Sciatic nerve (tissue), 2 donors: ENCODE measurements at regions not wholly inside any gene's neighbourhood (a gene's known extent, or its start where the extent isn't known, plus 50 kb on each side); places are given as distances from the start of the nearest gene placed in this dataset.

Source experiments
- ATAC-seq: fragments of 200-7000 bp; cut with Tn5 transposase; one replicate; pipeline ENCODE4 v1.9.1; 2020; ENCODE audit warnings: mild to moderate bottlenecking, moderate library complexity
- DNase-seq: peaks from one replicate; pipeline ENCODE4 v3.0.0-alpha.2; 2020; ENCODE audit warnings: low spot score
- intact Hi-C: fragments of 100-400 bp; cut with DNase I; formaldehyde crosslinking; loops from one replicate; pipeline ENCODE4 v1.14.2; 2022
- donor health status: DM: no; HTN: no; CAD: no.
- donor health status: DM: no; HTN: no; CAD: no.

DNA sequence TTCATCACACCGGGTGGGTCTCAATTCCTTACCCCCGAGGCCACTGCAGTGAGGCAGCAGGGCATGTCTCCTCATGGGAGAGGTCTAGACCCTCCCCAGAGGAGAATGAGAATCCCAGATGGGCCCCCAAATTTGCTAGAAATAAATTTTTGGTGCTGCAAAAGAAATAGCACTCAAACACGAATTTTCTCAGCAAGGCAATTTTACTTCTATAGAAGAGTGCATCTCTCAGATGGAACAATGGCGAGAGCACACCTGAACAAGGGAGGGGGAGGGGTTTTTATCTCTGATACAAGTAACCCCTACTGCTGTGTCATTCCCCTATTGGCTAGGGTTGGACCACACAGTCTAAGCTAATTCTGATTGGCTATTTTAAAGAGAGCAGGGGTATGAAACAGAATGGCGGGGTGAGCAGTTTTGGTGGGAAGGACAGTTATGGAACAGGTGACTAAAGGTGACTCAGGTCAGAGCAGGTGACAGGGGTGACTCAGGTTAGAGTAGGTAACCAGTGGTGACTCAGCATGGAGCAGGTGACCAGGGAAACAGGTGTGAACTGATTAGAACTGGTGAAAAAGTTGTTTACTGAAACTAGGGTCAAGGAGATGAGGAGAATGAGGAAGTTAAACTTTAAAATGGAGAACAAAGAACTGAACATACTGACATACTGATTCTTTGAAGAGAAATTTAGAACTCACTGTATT is 93.0 kb upstream of the WNT7A start:
- ATAC-seq, result no peak
- intact Hi-C loops, result no loop called here

GRCh38 chr3:13966302-13966701 is 86.4 kb upstream of the WNT7A start:
- ATAC-seq (no peak), DNase-seq (no peak)
- intact Hi-C loops, result no loop called here

More for the DNA sequence above, 93.0 kb upstream of the WNT7A start:
- no peak for DNase-seq

DNA sequence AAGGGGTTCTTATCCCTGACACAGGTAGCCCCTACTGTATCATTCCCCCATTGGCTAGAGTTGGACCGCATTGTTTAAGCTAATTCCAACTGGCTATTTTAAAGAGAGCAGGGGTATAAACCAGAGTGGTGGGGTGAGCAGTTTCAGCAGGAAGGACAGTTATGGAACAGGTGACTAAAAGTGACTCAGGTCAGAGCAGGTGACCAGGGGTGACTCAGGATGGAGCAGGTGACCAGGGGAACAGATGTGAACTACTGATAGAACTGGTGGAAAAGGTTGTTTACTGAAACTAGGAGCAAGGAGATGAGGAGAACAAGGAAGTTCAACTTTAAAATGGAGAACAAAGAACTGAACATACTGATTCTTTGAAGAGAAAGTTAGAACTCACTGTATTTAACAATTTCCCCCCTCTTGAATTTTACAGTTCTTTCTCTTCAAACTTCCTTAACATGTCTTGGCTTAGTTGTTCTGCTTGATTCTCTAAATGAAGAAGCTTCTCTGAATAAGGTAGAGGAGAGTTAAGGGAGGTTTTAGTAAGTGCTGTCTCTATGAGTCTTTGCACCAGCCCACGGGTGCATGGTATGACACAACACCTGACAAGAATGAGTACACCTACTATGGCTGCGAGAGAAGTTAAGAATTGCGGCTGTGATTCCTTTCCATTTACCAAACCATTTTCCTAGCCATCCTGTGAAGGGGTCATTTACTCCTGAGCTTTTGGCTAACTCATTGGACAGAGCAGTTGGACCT is 83.4 kb upstream of the WNT7A start:
- DNase-seq (no peak), ATAC-seq (no peak)
- intact Hi-C loops, result no loop called here

DNA sequence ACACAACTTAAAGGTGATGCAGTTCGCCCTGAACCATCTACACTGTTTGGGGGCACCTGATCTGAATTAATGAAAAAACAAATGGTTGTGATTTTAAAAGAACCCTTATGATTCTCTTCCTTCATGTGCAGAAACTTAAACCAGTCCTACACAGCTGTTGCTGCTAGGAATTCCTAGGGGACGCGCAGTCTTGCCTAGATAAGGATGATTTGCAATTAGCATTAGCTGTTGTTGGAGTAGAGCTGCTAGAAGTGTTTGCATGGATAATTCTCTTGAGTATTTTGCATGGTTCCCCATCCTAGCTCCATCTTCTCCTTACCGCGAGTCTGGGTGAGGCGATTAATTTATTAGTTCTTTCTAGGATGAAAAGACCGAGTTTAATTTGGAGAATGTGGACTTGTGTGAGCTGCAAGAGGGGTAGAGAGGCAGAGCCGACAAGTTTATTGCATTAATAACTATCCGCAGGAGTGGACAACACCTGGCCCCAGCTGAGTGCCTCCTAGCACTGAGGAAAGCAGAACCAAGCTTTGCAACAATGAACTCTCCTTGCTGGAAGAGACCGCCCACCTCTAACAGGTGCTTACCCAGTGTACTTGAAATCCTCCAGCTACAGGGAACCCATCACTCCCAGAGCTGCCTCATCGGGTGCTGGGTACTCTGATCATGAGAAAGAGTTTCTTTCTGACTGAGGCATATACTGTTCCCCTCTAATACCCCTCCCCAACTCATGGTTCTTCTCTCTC is 75.0 kb upstream of the WNT7A start:
- DNase-seq (no peak), ATAC-seq (no peak)
- intact Hi-C loops, result no loop called here

DNA sequence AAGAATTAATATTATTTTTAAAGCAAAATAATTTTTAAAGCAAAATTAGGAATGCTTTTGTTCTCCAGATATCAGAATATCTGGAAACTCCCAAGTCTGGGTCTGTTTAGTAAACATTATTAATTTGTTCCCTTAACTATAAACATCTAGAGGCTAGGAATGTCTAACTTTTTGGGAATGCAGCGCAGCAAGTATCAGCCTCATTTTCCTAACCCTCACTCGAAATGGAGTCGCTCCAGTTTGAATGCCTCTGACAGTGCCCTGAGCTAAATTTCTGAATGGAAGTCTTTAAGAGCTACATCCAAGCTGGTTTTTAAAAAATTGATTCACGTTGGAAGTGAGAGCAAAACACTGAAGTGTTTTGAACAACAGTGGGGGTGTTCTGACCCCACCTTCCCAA is 74.4 kb upstream of the WNT7A start:
- ATAC-seq, result no peak
- intact Hi-C loops, result no loop called here
- DNase-seq, result no peak

DNA sequence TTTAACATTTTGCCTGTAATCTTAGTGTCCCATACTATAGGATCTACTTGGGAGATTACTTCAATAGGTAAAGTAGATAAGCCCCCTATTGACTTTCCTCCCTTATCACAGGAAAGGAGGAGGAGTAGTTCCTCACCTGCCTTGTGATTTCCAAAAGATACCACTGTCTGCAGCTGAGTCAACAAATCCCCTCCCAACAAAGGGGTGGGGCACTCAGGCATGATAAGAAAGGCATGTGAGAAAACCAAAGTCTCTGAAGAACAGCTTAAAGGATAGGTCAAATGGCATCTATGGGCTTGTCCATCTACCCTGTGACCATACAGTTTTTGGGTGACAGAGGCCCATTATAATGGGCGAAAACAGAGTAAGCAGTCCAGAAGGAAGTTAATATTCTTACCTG is 71.3 kb upstream of the WNT7A start:
- ATAC-seq (no peak), DNase-seq (no peak)
- intact Hi-C loops, result no loop called here

- DNase-seq, result no peak
- ATAC-seq, result no peak
- intact Hi-C loops, result no loop called here
Measured at GRCh38 chr3:13950042-13950441, 70.2 kb upstream of the WNT7A start.

- intact Hi-C loops, result no loop called here
- DNase-seq, result no peak
- no peak for ATAC-seq
Measured at GRCh38 chr3:13947912-13948311, 68.0 kb upstream of the WNT7A start.

- intact Hi-C loops, result no loop called here
- no peak for DNase-seq
- ATAC-seq, result no peak
Measured at GRCh38 chr3:13939206-13939605, 59.3 kb upstream of the WNT7A start.

GRCh38 chr3:13937131-13937530 is 57.3 kb upstream of the WNT7A start:
- DNase-seq (no peak), ATAC-seq (no peak)
- intact Hi-C loops, result no loop called here

- DNase-seq (no peak), ATAC-seq (no peak)
- intact Hi-C loops, result no loop called here
Measured at GRCh38 chr3:13935494-13936094, 55.7 kb upstream of the WNT7A start.

- DNase-seq (no peak), ATAC-seq (no peak)
- intact Hi-C loops, result no loop called here
Measured at GRCh38 chr3:13934813-13935212, 54.9 kb upstream of the WNT7A start.

GRCh38 chr3:13934315-13934714 is 54.4 kb upstream of the WNT7A start:
- ATAC-seq (no peak), DNase-seq (no peak)
- intact Hi-C loops, result no loop called here

DNA sequence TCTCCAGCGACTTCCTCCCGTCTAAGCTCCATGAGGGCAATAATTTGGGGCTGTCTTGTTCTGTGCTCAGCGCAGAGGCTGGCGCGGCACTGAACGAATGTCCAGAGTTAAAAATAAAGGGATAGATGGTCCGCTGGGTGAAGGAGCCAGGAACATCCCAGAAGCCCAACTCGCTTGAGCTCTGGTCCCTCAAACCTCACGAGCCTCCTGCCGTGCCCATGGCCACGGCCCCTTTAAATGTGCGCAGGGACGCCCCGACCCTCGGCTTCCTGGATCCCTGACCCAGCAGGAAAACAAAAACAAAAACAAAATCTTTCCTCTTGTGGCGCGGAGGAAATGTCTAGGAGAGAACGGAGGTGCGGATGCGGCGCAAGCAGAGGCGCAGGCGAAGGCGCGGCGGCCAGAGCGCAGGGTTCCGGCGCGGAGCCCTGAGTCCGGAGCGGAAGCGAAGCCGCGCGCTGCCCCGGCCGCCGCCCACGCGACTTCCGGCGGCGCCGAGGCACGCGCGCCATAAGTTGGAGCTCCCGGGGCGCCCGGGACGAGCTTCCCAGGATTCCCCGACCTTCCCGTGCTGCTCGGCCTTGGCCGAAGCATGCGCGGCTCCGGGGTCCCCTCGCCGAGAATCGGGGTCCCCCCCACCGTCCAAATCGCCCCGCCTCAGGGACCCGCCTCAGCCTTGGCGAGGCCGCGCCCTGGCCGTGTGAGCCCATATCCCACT is 52.9 kb upstream of the WNT7A start:
- DNase-seq (no peak), ATAC-seq (peak; percentile 55)
- intact Hi-C loops, result no loop called here

DNA sequence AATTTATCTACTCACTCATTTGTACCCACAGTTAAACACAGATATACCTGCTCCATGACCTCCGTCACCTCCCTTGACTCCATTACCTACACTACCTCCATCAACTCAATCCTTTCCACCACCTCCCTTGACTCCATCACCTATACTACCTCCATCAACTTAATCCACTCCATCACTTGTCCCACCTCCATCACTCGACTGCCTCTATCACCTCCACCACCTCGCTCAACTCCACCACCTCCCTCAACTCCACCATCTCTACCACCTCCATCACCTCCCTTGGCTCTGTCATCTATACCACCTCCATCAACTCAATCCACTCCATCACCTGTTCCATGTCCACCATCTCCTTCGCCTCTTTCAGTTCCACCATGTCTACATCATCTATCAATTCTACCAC is 51.3 kb upstream of the WNT7A start:
- DNase-seq, result no peak
- intact Hi-C loops, result no loop called here
- no peak for ATAC-seq
